GM23248 (cell line): ENCODE measurements at regions not wholly inside any gene's neighbourhood (a gene's known extent, or its start where the extent isn't known, plus 50 kb on each side); places are given as distances from the start of the nearest gene placed in this dataset.

ENCODE experiments used
- DNase-seq: peaks from one replicate; pipeline ENCODE4 v3.0.0-alpha.2; 2015
- H2AFZ ChIP-seq: fragments of 200-600 bp; sonication (generic); 2 replicates; pipeline ENCODE4 v1.6.1; 2016; ENCODE audit warnings: antibody characterized with exemption
- H3F3A ChIP-seq: fragments of 200-600 bp; sonication (generic); 2 replicates; pipeline ENCODE4 v1.6.1; 2016; ENCODE audit warnings: mild to moderate bottlenecking, antibody characterized with exemption, mixed run types; ENCODE audit not compliant: insufficient read depth
- H3K27ac ChIP-seq: fragments of 200-600 bp; sonication (generic); 2 replicates; pipeline ENCODE4 v1.5.1; 2016; ENCODE audit warnings: mild to moderate bottlenecking
- H3K27me3 ChIP-seq: fragments of 200-600 bp; sonication (generic); replicated peaks from 2 replicates; pipeline ENCODE4 v1.6.1; 2016; ENCODE audit warnings: mild to moderate bottlenecking; ENCODE audit not compliant: insufficient read depth
- H3K36me3 ChIP-seq: fragments of 200-600 bp; sonication (generic); 2 replicates; pipeline ENCODE4 v1.6.1; 2016; ENCODE audit warnings: low read depth, mild to moderate bottlenecking
- H3K4me1 ChIP-seq: fragments of 200-600 bp; sonication (generic); 2 replicates; pipeline ENCODE4 v1.6.1; 2016; ENCODE audit warnings: mild to moderate bottlenecking; ENCODE audit not compliant: insufficient read depth
- H3K4me2 ChIP-seq: fragments of 200-600 bp; sonication (generic); one replicate; pipeline ENCODE4 v1.6.1; 2016; ENCODE audit warnings: mild to moderate bottlenecking; ENCODE audit not compliant: unreplicated experiment
- H3K4me3 ChIP-seq: fragments of 200-600 bp; sonication (generic); 2 replicates; pipeline ENCODE4 v1.5.1; 2016; ENCODE audit warnings: mild to moderate bottlenecking
- H3K79me2 ChIP-seq: fragments of 200-600 bp; sonication (generic); 2 replicates; pipeline ENCODE4 v1.6.1; 2016; ENCODE audit warnings: mild to moderate bottlenecking; ENCODE audit not compliant: insufficient read depth
- H3K9ac ChIP-seq: fragments of 200-600 bp; sonication (generic); 2 replicates; pipeline ENCODE4 v1.6.1; 2016; ENCODE audit warnings: mild to moderate bottlenecking
- H3K9me2 ChIP-seq: fragments of 200-600 bp; sonication (generic); 2 replicates; pipeline ENCODE4 v1.6.1; 2016; ENCODE audit warnings: mixed run types, mild to moderate bottlenecking, moderate library complexity; ENCODE audit not compliant: insufficient read depth
- H3K9me3 ChIP-seq: fragments of 200-600 bp; sonication (generic); one replicate; pipeline ENCODE4 v1.6.1; 2017; ENCODE audit warnings: low read depth
- H4K20me1 ChIP-seq: fragments of 200-600 bp; sonication (generic); 2 replicates; pipeline ENCODE4 v1.6.0; 2016; ENCODE audit not compliant: insufficient read depth
- EZH2 ChIP-seq: fragments of 200-600 bp; sonication (generic); IDR thresholded peaks from 2 replicates; pipeline ENCODE4 v1.6.1; 2018; ENCODE audit warnings: antibody characterized with exemption, mild to moderate bottlenecking; ENCODE audit not compliant: insufficient read depth, poor library complexity, severe bottlenecking
- EZH2phosphoT487 ChIP-seq: fragments of 200-600 bp; sonication (generic); IDR thresholded peaks from 2 replicates; pipeline ENCODE4 v1.6.1; 2018; ENCODE audit warnings: antibody characterized with exemption, moderate library complexity, mild to moderate bottlenecking, low read depth; ENCODE audit not compliant: insufficient read depth
- WGBS, 2 experiments: methylation state at CpG; one replicate each; pipeline ENCODE4 v1.1.6; 2015 to 2017; ENCODE audit warnings: low lambda C conversion rate in 2 of 2, low coverage in 1 of 2; ENCODE audit errors: missing lambda C conversion rate in 2 of 2; 5-methylcytosine and 5-hydroxymethylcytosine counted together
- in situ Hi-C: fragments of 300-500 bp; cut with MboI; formaldehyde crosslinking; loops from 2 replicates; pipeline ENCODE4 v1.15.0; 2020

DNA sequence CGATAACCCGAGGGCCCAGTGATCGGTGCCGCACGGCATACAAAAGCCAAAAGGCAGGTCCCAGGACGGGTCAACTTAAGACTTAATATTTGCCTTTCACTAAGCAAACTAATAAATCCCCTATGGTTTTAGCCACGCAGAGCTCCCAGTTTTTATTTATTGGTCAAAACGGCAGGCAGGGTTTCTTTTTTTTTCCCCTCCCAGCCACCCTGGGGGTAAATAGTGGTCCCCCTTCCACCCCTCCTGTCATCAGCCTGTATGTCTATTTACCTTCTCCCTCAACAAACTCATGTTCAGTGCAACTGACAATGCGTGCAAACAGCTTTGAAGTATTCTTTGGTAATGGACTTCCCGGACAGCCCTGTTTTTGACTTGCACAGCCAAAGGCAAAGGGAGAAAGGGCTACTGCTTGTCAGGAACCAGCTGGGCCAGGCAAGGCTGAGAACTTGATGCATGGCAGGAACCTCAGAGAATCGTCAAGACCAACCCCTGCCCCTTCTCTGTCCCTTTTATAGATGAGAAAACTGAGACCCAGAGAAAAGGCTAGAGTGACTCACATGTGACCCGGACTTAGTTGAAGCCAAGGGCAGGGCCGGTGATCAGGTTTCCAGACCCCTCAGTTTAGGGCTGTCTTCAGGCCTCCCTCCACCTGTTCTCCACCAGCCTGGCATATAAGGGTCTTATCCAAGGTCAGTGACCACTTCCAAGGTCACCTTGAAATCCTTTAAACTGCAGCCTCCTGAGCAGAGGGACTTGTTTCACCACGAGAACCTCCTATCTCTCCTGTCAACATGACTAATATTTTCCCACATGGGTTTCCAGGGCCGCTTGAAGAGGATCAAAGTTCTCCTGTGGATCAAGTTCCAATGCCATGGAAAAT, 279.0 kb downstream of the SOX9 start:
- Histone ChIP-seq H3F3A (peaks cover 7% of the 10 kb centered on the region), H3K79me2 (no peaks in the 10 kb centered on the region), H3K36me3 (no peaks in the 10 kb centered on the region), H3K27ac (no peak overlapping the region), H4K20me1 (no peaks in the 10 kb centered on the region), H3K4me1 (peaks cover 15% of the 10 kb centered on the region), H3K9ac (no peak overlapping the region), H3K27me3 (no peaks in the 10 kb centered on the region), H3K4me2 (no peak overlapping the region), H3K9me2 (no peaks in the 10 kb centered on the region), H3K4me3 (no peak overlapping the region), H3K9me3 (no peaks in the 10 kb centered on the region), H2AFZ (no peak overlapping the region)
- no peak for TF ChIP-seq EZH2
- TF ChIP-seq EZH2phosphoT487: no peak
- 96% methylated on average over 15 of the region's 15 CpGs for WGBS, 2 experiments
- in situ Hi-C loops: no loop called here
- DNase-seq: no peak

DNA sequence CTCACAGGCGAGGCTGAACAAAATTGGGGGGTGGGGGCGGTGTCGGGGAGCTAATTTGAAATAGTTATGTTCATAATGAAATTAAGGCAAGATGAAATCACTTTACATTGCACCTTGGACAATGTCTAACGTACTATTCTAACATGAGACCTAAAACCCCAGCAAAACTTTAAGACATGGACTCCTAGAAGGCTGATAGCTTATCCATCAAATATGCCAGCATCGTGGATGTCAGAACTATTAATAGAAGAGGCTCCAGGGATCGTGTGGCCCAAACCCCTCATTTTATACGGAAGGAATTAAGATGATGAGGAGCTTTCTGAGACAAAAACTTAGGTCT, 279.6 kb downstream of the SOX9 start:
- no peaks in the 10 kb centered on the region for H3K27me3 ChIP-seq
- DNase-seq: no peak
- no peak overlapping the region for H3K27ac ChIP-seq
- no peaks in the 10 kb centered on the region for H3K9me2 ChIP-seq
- no peak overlapping the region for H3K4me2 ChIP-seq
- 88 to 94% methylated on average over 7 of the region's 7 CpGs for WGBS, 2 experiments
- H3K9ac ChIP-seq: no peak overlapping the region
- H4K20me1 ChIP-seq: no peaks in the 10 kb centered on the region
- no peaks in the 10 kb centered on the region for H3K36me3 ChIP-seq
- no peak overlapping the region for H2AFZ ChIP-seq
- no peaks in the 10 kb centered on the region for H3K79me2 ChIP-seq
- H3K4me1 ChIP-seq: peaks cover 21% of the 10 kb centered on the region
- in situ Hi-C loops: no loop called here
- H3K4me3 ChIP-seq: no peak overlapping the region
- H3F3A ChIP-seq: peaks cover 13% of the 10 kb centered on the region
- H3K9me3 ChIP-seq: no peaks in the 10 kb centered on the region
- TF ChIP-seq EZH2phosphoT487 (no peak), EZH2 (no peak)

DNA sequence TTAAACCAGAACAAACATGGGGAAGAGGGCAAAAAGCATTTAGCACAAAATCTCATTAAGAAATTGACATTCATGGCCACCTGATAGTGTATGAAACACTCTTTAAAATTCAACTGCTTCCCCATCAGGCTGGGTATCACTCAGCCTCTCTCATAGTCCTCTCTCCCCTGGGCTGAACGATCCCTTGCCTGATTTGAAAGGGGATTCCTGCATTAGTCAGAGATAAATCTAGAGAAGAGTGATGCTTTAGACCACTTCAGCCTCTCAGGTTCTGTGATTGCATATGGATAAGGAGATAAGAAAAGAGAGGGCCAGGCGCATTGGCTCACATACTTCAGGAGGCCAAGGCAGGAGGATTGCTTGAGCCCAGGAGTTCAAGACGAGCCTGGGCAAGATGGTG, 280.0 kb downstream of the SOX9 start:
- no peaks in the 10 kb centered on the region for H3K9me3 ChIP-seq
- H3K27me3 ChIP-seq: no peaks in the 10 kb centered on the region
- no peaks in the 10 kb centered on the region for H3K36me3 ChIP-seq
- in situ Hi-C loops: no loop called here
- H3K27ac ChIP-seq: no peak overlapping the region
- H3K9me2 ChIP-seq: no peaks in the 10 kb centered on the region
- no peak for TF ChIP-seq EZH2phosphoT487
- TF ChIP-seq EZH2: no peak
- 93 to 94% methylated on average over 3 of the region's 3 CpGs for WGBS, 2 experiments
- H3K4me1 ChIP-seq: peaks cover 25% of the 10 kb centered on the region
- H4K20me1 ChIP-seq: no peaks in the 10 kb centered on the region
- peaks cover 17% of the 10 kb centered on the region for H3F3A ChIP-seq
- no peak overlapping the region for H3K4me2 ChIP-seq
- no peak for DNase-seq
- H3K4me3 ChIP-seq: no peak overlapping the region
- no peaks in the 10 kb centered on the region for H3K79me2 ChIP-seq
- no peak overlapping the region for H3K9ac ChIP-seq
- no peak overlapping the region for H2AFZ ChIP-seq

DNA sequence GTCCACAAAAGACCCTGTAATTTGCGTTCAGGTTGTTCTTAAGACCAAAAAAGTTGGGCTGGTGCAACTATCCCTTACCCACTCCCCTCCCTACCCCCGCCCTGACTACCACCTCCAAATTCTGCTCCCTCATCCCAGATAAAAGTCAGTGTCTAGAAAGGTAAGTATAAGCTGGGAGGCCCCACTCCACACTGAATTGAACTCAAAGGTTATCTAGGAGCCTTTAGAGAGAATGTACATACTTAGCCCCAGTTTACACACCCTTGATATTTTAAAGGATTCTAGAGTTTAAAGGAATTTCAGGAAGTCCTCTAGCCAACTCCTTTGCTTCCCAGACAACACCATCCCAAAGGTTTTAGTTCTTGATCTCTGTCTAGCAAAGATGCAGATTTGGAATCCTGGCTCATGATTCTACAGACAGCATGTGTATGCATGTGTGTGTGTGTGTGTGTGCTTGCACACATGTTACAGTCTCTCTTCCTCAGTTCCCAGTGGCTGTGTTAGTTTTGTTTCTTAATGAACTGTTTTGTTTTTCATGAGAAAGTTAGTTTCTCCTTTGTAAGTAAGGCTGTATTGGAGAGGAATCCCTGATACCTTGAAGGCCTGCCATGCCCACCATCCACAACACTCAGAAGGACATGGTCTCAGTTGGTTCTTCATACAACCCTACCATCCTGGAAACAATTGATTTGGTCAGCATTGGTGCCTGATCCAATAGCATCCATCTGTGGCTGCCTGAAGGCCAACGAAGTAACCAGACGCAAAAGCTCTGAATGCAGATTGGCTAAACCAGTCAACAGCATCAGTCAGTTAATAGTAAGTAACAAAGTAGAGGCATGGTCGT, 281.3 kb downstream of the SOX9 start:
- no peak overlapping the region for H2AFZ ChIP-seq
- H3K9me2 ChIP-seq: no peaks in the 10 kb centered on the region
- no peaks in the 10 kb centered on the region for H3K9me3 ChIP-seq
- no peak for TF ChIP-seq EZH2
- no peak for TF ChIP-seq EZH2phosphoT487
- H3K9ac ChIP-seq: no peak overlapping the region
- peaks cover 19% of the 10 kb centered on the region for H3F3A ChIP-seq
- in situ Hi-C loops: no loop called here
- no peak overlapping the region for H3K27ac ChIP-seq
- 90 to 97% methylated on average over 5 of the region's 5 CpGs for WGBS, 2 experiments
- no peak overlapping the region for H3K4me3 ChIP-seq
- no peak overlapping the region for H3K4me2 ChIP-seq
- no peaks in the 10 kb centered on the region for H3K79me2 ChIP-seq
- no peaks in the 10 kb centered on the region for H4K20me1 ChIP-seq
- DNase-seq: no peak
- H3K4me1 ChIP-seq: peaks cover 32% of the 10 kb centered on the region
- no peaks in the 10 kb centered on the region for H3K36me3 ChIP-seq
- H3K27me3 ChIP-seq: no peaks in the 10 kb centered on the region
